ENCODE measurements at regions not wholly inside any gene's neighbourhood (a gene's known extent, or its start where the extent isn't known, plus 50 kb on each side); places are given as distances from the start of the nearest gene placed in this dataset.

DNA sequence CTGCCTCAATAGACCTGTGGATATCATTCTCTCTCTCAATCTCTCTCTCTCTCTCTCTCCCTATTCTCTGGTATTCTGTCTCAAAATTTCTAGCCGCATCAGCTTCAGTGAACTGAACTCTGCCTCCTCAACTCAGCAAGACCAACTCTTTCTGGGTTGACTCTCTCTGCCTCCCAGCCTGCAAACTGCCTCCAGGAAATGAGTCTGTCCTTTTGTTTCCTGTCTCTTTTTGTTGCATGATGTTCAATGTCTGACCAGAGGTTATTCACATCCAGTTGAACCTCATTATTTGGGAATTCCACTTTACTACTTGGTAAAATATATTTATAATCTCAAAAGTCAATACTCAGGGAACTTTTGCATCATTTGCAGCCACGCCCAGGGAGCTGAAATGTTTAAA lies 682.7 kb upstream of the FZD8 start:
- intact Hi-C loops (cut with micrococcal nuclease): no loop called here

- intact Hi-C loops (cut with micrococcal nuclease): no loop called here
Observed at GRCh38 chr10:36313142-36313541, 671.0 kb upstream of the FZD8 start.

- intact Hi-C loops (cut with micrococcal nuclease): no loop called here
Observed at GRCh38 chr10:36303896-36304295, 661.8 kb upstream of the FZD8 start.

DNA sequence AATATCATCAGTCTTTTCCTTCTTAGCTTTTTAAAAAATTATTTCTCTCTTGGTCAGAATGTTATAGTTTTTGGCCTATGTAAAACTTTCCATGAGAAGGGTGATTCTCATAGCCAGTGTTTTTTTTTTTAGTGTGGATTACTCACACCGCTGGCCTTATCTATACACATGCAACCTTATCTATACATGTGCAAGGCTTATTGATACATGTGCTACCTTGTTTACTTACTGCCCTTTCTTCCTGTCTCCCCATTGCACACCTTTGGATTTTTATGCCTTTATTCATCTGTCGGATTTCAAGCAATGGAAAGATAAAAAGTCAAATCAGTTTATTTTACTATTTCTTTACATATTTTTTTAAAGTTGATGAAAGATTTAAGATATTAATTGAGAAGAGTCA lies 660.0 kb upstream of the FZD8 start:
- intact Hi-C loops (cut with micrococcal nuclease): no loop called here

GRCh38 chr10:36301539-36301938 lies 659.4 kb upstream of the FZD8 start:
- intact Hi-C loops (cut with micrococcal nuclease): no loop called here

- intact Hi-C loops (cut with micrococcal nuclease): no loop called here
Observed at GRCh38 chr10:36301139-36301538, 659.0 kb upstream of the FZD8 start.

- intact Hi-C loops (cut with micrococcal nuclease): no loop called here
Observed at GRCh38 chr10:36283827-36284226, 641.7 kb upstream of the FZD8 start.

- intact Hi-C loops (cut with micrococcal nuclease): no loop called here
Observed at GRCh38 chr10:36281831-36282331, 639.8 kb upstream of the FZD8 start.

- intact Hi-C loops (cut with micrococcal nuclease): no loop called here
Observed at GRCh38 chr10:36280890-36281499, 638.9 kb upstream of the FZD8 start.

- intact Hi-C loops (cut with micrococcal nuclease): no loop called here
Observed at GRCh38 chr10:36280321-36280741, 638.2 kb upstream of the FZD8 start.

DNA sequence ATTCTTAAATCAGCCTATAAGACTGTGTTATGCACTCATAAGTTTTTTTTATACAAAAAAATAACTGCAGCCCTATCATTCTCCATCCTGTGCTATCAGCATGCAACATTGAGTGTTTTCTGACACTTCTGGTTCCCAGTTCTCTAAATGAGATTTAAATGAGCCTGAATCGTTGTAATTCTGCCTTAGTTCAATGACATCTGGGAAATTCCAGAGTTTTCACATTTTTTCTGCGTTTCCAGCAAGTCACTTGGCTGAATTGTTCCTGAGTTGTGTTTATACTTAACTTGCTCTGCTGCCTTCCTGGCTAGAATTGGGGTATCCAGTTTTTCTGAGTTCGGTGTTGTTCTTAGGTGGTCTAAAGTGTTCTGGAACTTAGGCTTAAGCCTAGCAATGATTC lies 636.1 kb upstream of the FZD8 start:
- intact Hi-C loops (cut with micrococcal nuclease): no loop called here

DNA sequence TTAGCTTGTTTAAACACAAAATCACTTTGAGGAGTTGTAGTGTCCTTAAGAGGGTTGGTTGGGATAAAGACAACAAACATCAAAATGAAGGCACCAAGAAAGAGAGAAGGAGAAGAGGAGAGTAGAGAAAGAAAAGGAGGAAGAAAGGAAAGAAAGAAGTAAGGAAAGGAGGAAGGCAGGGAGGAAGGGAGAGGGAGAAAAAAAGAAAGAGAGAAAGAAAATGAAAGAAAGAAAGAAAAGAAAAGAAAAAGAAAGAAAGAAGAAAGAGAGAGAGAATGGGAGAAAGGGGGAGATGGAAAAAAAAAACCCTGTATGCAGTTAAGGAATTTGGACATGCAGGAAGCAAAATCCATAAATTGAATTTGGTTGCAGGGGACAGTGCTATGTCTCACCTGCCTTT lies 635.4 kb upstream of the FZD8 start:
- intact Hi-C loops (cut with micrococcal nuclease): no loop called here

DNA sequence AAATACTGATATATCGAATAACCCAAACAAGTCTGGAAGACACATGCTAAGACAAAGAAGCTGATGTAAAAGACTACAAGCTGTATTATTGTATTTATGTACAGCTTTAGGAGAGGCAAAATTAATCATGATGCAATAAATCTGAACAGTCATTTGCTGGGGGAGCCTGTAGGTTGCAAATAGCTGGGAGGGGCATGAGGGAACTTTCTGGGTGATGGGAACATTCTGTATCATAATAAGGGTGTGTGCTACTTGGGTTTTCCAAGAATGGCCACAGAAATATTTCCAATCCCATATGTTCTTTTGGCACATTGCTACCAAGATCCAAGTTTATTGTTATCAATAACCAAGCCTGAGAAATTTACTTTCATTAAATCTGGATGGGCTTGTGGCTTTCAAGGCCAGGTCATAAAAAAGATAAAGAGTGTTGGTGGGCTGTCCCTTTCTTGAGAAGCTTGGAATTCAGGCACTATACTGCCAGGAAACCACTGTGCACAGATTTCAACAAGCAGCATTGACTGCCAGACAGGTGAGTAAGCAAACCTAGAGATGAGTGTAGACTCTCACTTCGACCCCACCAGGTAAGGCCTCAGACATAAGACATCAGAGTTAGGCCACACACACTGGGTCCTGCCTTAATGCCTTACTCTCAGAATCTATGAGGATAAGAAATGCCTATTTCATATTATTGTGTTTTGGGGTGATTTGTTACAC lies 629.7 kb upstream of the FZD8 start:
- intact Hi-C loops (cut with micrococcal nuclease): no loop called here

DNA sequence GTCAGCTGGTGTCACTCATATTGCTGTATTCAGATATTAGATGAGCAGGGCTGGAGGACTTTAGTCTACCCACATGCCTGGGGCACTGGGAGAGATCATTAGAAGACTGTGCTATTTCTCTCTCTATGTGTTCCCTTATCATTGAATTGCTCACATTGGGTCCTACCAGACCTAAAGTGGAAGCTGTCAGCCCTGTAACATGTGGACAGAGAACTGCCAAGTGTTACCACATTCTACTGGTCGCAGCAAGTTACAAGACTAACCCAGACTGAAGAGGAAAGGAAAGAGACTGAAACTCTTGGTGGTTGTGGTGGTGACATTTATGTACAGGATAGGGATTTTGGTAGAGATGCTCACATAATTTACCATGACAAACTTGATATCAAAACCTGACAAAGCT lies 627.1 kb upstream of the FZD8 start:
- intact Hi-C loops (cut with micrococcal nuclease): no loop called here

GRCh38 chr10:36266923-36267322 lies 624.8 kb upstream of the FZD8 start:
- intact Hi-C loops (cut with micrococcal nuclease): no loop called here

DNA sequence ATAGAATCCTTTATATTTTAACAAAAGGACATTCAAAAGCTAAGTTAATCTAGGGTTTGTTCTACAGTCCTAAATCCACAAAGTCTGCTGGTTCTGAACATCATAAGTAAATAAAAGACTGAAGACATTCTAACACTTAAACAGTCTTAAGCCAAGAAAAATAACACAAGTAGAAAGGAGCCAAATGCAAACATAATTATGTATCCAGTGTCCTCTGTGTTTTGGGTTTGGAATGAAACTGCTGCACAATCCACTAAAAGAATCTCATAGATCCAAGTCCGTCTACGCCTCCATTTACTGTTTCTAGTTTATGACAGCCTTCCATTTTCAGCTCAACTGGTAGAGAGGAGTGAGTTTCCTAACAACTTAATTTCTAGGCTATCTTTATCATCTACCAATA lies 623.6 kb upstream of the FZD8 start:
- intact Hi-C loops (cut with micrococcal nuclease): no loop called here

- intact Hi-C loops (cut with micrococcal nuclease): no loop called here
Observed at GRCh38 chr10:36263871-36264270, 621.8 kb upstream of the FZD8 start.

DNA sequence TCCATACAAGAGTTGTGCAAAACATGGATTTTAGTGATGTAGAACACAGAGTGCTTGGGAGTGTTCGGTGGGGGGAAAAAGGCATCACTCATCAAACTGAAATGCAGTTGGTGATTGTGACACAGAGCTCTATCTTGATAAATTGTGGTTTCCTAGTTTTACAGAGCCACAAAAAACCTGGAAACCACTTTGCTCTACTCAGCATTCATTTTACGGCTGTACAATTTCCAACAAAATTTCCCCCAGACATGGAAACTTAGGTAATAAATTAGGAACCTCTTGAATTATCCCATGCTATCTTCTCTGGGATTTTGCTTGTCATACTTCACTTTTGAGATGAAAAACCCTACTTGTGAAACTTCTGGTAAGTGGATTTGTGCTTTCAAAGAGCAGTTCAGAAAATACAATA lies 614.9 kb upstream of the FZD8 start:
- intact Hi-C loops (cut with micrococcal nuclease): no loop called here

DNA sequence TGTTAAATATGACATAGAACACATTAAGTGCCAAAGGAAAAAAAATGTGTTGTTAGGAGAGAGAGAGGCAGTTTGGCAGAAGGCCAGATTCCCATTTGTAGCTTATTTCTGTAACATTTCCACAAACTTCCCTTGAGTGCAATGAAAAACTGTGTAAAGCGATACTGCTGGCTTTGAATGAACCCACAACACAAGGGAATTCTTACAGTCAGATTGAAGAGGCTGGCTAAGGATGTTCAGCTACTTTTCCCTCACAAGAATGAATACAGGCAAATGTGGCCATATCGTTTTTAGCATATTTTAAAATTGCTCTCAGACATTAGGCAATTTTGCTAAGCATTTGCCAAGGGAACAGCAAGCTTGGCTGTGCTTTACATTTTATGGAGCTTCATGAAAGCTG lies 614.1 kb upstream of the FZD8 start:
- intact Hi-C loops (cut with micrococcal nuclease): no loop called here

- intact Hi-C loops (cut with micrococcal nuclease): no loop called here
Observed at GRCh38 chr10:36254199-36254598, 612.1 kb upstream of the FZD8 start.

- intact Hi-C loops (cut with micrococcal nuclease): no loop called here
Observed at GRCh38 chr10:36253731-36254130, 611.6 kb upstream of the FZD8 start.

- intact Hi-C loops (cut with micrococcal nuclease): no loop called here
Observed at GRCh38 chr10:36251068-36251467, 609.0 kb upstream of the FZD8 start.

GRCh38 chr10:36248304-36248981 lies 606.3 kb upstream of the FZD8 start:
- intact Hi-C loops (cut with micrococcal nuclease): no loop called here

Measured in T-helper 1 cell treated with Interleukin-12 subunit alpha and Interleukin-12 subunit beta and Interleukin-4 antibody, amounts not matched to agents 30 ng/mL and 1 ng/mL, for 36 hours (primary cell).